GM18502 (cell line): ENCODE measurements at regions not wholly inside any gene's neighbourhood (a gene's known extent, or its start where the extent isn't known, plus 50 kb on each side); places are given as distances from the start of the nearest gene placed in this dataset.
"Not testable (repeated sequence)": the region's sequence is repeated elsewhere in the genome, so short reads cannot be mapped to it uniquely, and the experiment has no call there.

ENCODE experiments used
- ATAC-seq: cut with Tn5 transposase; IDR thresholded peaks from one replicate; pipeline ENCODE4 v1.9.1; 2021; ENCODE audit warnings: mild to moderate bottlenecking; ENCODE audit not compliant: unreplicated experiment, poor library complexity

GRCh38 chr5:32916648-32917047 lies 205.5 kb downstream of the NPR3 start:
- ATAC-seq: no peak

GRCh38 chr5:32928761-32929160 lies 217.6 kb downstream of the NPR3 start:
- ATAC-seq: no peak

- ATAC-seq: not testable (repeated sequence)
These were observed 220.3 kb downstream of the NPR3 start for GRCh38 chr5:32931438-32931837.

DNA sequence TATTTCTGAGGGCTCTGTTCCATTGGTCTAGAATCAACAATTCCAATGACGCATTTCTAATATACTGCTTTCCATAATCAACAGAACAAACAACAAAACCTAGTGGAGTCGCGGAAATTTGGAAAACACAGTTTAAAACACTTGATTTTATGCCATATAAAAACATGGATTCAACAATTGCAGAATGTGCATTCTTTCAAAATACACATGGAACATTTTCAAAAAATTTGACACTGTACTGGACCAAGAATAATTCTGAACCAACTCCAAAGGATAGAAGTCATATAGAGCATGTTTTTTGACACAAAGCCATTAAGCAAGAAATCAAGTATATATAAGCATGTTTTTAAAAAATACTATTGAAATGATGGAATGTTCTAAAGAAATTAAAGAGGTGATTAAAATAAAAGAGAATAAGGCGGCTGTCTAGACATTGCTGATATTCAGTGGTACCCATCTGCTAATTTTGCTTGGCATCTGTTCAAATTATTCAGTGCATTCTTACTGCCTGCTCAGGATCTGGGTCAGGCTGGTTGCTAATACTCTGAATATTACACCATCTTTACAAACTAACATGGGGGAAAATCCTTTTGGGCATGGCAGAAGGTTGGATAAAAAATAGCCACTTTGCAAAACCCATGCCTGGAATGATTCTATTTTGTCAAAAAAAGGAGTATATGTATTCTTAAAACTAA lies 221.3 kb downstream of the NPR3 start:
- no peak for ATAC-seq

DNA sequence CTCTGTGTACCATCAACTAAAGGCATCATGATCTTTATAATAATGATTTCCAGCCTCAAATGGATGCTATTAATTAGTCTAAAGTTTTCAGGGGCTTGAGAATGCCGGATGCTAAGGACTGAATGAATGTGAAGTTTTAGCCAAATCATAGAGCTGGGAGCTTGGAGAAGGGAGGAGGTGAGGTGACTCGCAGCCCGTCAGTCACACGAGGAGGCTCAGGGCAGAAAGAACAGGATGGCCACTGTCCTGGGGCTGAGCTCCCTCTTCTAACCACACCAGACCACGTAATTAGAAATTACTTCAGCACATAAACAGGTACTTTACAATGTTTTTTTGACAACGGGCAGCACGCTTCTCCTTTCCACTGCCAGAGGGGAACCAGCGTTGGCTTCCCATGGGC lies 222.6 kb downstream of the NPR3 start:
- ATAC-seq: no peak

DNA sequence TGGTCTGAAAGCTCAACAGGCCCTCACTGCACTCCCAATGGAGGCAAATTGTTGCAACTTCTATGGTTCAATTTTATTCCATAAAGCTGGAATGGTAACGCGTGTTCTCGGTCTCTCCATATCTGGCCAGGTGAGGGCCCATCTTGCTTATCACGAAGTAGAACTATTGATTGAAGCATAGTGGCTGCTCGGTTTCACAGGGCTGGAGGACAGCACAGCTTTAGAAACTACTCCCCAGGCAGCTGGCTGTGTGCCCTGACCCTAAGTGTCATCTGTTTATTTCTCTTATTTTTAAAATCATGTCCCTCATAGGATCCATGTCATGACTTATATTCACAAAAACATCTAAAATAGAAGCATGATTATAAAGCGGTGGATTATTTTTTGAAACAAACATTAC lies 223.4 kb downstream of the NPR3 start:
- no peak for ATAC-seq

- no peak for ATAC-seq
These were observed 224.2 kb downstream of the NPR3 start for GRCh38 chr5:32935283-32935682.

DNA sequence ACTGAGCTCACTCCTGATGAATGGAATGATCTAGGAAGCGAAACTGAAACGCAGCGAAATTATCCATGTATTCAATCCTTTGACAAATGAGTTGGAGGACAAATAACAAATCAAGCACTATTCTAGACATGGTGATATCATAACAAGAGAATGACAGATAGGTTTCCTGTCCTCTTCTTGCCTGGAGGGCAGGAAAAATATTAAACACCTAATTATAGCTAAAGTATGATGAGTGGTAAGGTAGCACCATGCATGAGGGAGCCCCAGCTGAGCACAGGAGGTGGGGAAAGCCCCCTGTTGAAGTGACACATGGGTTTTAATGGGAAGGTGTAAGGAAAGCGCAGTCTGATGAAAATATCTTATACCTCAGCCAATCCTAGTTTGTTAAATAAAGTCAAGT lies 225.2 kb downstream of the NPR3 start:
- no peak for ATAC-seq

DNA sequence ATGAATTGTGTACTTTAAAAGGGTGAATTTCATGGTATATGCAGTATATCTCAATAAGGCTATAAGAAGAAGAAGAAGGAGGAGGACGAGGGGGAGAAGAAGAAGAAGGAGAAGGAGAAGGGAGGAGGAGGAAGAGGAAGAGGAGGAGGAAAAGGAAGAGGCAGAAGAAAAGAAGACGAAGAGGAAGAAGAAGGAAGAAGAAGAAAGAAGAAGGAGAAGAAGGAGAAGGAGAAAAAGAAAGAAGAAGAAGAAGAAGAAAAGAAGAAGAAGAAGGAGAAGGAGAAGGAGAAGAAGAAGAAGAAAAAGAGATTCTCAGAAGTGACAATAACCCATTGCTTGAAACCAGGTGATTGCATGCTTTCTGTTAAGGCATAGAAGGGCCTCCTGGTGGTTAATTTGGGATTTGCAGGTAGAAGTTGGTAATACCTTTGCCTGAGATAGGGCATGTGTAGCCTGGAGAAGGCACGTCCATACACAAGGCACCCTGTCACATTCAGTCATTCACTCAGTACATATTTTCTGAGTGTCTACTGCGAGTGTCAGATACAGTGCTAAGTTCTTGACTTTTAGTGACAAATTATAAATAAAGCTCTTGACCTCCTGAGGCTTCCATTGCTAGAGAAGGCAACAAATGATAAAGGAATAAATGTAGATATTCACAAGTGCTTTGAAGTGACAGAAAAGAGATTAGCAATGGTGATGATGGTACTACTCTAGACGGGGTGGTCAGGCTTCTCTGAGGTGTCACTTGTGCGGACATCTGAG lies 231.3 kb downstream of the NPR3 start:
- peak; percentile 85 for ATAC-seq

DNA sequence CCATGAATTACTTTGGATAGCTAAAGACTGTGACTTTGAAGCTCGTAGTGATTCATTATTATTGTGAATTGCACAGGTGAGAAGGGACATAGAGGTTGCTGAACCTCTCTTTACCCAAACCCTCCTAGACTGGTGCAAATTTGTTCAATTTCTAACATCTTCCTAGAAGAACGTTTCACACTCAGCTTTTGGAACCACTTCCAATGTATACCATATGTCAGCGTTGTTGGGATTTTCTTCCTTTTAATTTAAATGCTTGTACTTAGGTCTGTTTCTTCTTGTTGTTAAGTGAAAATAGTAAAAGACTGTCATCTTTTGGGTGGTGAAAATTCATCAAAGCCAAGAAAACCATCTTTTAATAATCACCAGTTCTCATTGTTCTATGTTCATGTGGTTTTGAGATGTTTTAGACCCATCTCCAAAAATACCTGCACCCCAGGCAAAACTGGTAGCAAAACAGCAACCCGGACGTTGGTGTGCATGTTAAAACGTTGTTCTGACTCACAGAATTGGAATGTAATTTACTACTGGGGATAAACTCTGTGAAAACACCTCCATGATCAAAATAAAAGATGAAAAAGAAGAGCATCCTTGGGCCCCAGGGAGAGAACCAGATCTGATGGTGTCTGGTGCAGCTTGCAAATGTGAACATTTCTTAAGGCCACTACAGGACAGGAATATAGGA lies 238.3 kb downstream of the NPR3 start:
- no peak for ATAC-seq

DNA sequence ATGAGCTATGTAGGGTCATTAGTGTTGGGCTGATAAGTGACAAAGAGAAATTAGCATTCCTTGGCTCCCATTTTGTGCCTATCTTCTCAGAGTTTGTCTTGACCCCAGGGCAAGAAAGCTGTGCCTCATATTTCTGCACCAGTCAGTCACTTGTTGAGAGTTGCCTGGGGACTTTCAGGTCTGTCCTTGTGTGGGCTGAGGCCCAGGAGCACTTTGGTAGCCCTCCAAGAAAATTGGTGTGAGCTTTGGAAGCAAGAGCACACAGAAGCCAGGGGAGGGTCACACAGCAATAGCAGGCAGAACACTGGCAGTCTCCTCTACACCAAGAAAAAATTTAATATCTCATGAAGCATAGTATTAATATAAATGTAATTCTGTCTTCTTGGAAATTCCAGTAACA lies 239.9 kb downstream of the NPR3 start:
- ATAC-seq: no peak

- ATAC-seq: no peak
These were observed 240.8 kb downstream of the NPR3 start for GRCh38 chr5:32951878-32952277.

DNA sequence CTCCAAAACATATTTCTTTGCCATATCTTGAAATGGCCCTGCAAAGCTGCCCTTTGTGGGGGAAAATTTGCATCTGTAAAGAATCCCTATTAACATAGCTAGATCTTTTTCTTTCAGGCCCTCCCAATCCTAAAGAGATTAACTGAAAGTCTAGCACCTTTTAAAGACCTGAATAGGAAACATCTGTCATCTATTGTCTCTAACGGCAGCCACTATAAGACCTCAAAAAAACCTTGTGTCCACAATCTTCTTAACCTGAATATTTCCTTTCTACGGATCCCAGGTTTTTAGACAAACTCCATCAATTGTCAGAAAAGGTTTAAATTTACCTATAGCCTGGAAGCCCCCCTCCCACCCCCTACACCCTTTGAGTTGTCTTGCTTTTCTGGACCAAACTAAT lies 241.3 kb downstream of the NPR3 start:
- ATAC-seq: not testable (repeated sequence)

DNA sequence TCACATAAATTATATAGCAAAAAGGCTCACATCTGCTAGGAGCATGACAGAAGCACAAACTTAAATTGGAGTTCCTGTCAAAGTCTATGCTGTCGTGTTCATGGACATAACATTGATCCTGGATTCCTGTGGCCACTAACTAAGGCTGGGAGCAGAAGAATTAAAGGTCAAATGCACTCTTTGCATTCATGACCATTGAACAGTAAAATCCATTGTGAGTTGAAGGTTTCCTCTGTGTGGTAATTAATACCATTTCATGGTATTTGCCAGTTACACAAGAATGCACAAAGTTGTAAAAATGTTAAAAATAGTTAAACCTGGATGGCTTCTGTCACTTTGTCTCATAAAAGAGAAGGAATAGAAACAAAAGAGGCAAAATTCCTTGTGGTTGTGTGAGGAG lies 242.6 kb downstream of the NPR3 start:
- ATAC-seq: no peak

- ATAC-seq: no peak
These were observed 244.7 kb downstream of the NPR3 start for GRCh38 chr5:32955814-32956213.

DNA sequence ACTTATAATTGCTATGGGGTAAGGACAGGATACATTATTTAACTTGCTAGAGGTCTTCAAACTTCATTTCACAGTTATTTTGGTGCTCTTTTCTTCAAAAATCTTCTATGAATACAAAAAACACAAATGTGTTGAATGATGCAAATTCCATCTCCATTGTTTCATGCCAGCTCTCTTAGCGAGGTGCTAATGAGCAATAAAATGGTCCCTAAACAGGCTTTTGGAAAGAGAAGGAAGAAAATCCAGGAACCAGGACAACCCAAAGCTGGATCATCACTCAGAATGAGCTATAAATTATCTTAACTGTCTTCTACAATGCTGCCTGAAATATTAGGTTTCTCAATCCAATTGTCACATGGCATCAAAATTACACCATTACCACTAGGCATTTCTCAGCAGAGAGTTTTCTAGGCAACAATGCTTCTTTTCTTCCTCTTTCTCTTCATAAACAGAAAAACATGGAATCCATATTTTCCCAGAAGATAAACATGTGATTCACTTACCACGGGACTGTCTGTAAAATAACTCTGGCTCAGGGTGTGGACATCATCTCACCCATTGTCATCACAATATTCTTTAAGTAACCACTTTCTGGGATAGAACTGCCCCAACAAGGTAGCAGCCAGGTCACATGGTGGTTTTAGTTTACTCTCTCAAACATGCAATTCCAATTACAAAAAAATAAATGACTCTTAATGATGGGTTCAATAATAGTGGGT lies 249.4 kb downstream of the NPR3 start:
- no peak for ATAC-seq

GRCh38 chr5:32961059-32961415 lies 249.9 kb downstream of the NPR3 start:
- ATAC-seq: no peak

- ATAC-seq: no peak
These were observed 253.1 kb downstream of the NPR3 start for GRCh38 chr5:32964261-32964660.

DNA sequence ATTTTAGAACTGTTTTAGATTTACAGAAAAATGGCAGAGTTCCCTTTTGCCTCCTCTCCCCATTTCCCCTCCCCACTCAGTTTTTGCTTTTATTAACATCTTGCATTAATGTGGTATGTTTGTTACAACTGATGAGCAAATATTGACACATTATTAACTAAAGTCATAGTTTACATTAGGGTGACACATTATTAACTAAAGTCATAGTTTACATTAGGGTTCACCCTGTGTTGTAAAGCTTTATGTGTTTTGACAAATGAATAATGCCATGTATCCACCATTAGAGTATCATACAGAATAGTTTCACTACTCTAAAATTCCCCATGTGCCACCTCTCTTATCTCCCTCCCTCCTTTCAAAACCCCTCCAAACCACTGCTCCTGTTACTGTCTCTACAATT lies 262.5 kb downstream of the NPR3 start:
- ATAC-seq: no peak

GRCh38 chr5:32975656-32976375 lies 264.7 kb downstream of the NPR3 start:
- ATAC-seq: no peak
